ENCODE measurements at regions not wholly inside any gene's neighbourhood (a gene's known extent, or its start where the extent isn't known, plus 50 kb on each side); places are given as distances from the start of the nearest gene placed in this dataset.

DNA sequence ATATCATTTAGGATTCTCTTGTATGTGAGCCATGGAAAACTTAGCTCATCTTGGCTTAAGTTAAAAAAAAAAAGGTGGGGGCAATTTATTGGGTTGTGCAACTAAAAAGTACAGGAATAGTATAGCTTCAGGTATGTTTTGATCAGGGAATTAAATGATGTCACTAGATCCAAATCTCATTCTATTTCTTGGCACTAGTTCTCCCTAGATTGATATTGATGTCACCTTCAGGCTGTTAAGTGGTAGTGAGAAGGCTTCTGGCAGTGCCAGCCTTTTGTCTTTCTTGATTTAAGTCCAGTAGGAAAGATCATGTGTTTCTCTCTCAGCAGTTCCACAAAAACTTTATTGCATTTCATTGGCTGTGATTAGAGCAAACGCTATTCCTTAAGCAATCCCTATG lies 65.0 kb upstream of the ZBED5 start:
- no peak for DNase-seq

DNA sequence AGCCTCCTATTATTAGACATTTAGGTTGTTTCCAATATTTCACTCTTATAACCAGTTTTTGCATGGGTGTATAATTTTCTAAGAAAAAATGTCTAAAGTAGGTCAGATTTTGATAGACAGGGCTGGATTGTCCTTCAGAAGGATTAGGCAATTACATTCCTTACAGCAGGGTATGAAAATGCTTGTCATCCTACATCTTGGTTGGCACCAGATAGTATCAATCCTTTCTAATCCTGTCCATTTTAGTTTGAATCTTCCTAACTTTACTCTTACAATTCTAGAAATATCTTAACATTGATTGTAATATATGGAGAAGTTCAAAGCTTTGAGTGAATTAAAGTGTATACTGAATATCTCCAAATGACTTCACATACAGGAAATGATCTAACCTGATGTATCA lies 63.0 kb upstream of the ZBED5 start:
- no peak for DNase-seq

DNA sequence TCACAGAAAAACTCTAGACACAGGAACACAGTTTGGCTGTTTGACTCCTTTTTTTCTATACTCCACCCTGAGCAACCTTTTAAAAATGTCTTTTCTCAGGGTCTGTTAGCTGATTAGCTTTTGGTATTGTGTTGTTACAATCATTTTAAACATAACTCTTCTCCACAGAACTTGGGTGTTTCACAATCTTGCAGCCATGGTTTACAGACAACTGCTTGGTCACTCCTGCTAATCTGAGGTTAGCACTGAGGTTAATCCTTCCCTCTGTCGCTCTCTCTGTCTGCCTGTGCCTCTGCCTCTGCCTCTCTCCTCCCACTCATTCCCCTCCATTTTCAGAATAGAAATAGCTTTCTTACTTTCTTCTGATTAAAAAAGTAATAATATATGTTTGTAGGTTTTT lies 62.4 kb upstream of the ZBED5 start:
- no peak for DNase-seq

DNA sequence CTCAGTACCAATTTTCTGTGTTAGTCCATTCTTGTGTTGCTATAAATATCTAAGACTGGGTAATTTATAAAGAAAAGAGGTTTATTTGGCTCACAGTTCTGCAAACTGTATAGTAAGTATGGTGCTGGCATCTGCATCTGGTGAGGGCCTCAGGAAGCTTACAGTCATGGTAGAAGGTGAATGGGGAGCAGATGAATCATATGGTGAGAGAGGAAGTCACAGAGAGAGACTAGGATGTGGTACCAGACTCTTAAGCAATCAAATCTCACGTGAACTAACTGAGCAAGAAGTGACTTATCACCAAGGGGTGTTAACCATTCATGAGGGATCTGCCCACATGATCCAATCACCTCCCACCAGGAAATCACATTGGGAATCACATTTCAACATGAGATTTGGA lies 60.8 kb upstream of the ZBED5 start:
- no peak for DNase-seq

DNA sequence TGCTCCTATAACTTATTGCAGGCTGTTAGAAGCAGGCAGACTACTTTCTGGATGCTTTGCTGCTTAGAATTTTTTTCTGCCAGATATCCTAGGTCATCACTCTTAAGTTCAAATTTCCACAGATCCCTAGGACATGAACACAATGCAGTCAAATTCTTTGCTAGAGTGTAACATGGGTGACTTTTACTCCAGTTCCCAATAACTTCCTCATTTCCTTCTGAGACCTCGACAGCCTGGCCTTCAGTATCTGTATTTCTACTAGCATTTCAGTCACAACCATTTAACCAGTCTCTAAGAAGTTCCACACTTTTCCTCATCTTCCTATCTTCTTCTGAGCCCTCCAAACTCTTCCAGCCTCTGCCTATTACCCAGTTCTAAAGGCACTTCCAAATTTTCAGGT lies 60.4 kb upstream of the ZBED5 start:
- DNase-seq: no peak

DNA sequence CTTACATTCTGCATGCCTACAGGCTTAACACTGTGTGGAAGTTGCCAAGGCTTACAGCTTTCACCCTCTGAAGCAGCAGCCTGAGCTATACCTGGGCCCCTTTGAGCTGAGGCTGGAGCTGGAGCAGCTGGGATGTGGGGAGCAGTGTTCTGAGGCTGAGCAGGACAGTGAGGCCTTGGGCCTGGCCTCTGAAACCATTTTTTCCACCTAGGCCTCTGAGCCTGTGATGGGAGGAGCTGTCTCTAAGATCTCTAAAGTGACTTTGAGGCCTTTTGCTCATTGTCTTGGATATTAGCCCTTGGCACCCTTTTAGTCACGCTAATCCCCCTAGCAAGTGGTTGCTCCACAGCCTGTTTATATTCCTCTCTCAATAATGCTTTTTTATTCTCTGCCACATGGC lies 59.9 kb upstream of the ZBED5 start:
- DNase-seq: no peak

DNA sequence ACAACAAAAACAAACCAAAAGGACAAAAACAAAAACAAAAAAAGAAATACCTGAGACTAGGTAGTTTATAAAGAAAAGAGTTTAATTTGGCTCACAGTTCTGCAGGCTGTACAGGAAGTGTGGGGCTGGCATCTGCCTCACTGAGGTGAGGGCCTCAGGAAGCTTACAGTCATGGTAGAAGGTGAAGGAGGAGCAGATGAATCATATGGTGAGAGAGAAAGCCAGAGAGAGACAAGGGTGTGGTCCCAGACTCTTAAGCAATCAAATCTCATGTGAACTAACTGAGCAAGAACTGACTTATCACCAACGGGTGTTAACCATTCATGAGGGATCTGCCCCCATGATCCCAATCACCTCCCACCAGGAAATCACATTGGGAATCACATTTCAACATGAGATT lies 58.8 kb upstream of the ZBED5 start:
- DNase-seq: no peak

DNA sequence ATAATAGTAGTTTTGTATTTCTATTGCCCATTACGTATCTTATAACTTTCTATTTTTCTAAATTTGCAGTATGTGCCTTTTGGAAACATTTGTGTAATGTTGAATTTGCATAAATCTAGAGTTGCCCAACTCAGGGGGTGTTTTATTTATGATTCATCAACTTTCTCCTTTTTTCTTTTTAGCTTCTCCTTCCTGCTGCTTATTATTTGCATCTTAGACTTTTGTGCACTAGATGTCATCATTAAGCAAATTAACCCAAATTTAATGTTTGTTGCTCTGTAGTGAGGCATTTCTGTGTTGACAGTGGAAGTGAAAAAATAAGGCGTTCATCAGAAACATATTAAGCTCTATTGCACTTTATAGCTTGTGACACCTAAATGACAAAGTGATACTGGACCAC lies 56.2 kb upstream of the ZBED5 start:
- no peak for DNase-seq

DNA sequence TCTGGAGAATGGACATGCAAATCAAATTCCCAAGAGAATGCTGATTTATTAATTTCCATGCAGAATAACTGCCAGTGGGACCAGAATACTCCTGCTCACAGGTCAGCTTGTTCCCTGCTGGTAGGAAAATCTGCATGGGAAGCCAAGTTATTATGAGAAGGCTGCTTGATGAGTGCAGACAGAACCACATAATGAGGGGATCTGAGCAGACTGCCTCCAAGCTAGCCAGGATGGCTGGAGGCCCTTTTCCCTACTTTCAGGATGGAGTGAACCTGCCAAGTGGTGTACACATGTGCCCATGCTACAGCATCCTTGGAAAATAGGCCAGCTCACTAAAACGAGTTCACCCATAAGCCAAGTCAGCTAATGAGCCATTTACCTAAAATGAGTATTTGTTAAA lies 55.2 kb upstream of the ZBED5 start:
- no peak for DNase-seq

DNA sequence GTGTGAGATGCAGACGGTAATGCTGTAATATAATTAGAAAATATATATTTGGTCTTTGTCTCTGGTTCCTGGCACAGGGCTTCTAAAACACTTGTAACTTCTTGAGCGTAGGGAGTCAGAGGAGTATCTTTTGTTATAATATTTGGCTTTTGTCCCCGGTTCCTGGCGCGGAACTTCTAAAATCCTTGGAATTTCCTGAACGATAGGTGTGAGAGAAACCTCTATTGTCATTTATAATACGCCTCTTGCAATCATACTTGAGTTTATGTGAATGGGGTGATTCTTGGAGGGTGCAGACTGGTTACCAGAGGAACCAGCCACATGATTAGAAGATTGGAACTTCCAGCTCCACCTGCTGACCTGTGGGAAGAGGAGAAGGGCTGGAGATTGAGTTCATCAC lies 54.1 kb upstream of the ZBED5 start:
- no peak for DNase-seq

DNA sequence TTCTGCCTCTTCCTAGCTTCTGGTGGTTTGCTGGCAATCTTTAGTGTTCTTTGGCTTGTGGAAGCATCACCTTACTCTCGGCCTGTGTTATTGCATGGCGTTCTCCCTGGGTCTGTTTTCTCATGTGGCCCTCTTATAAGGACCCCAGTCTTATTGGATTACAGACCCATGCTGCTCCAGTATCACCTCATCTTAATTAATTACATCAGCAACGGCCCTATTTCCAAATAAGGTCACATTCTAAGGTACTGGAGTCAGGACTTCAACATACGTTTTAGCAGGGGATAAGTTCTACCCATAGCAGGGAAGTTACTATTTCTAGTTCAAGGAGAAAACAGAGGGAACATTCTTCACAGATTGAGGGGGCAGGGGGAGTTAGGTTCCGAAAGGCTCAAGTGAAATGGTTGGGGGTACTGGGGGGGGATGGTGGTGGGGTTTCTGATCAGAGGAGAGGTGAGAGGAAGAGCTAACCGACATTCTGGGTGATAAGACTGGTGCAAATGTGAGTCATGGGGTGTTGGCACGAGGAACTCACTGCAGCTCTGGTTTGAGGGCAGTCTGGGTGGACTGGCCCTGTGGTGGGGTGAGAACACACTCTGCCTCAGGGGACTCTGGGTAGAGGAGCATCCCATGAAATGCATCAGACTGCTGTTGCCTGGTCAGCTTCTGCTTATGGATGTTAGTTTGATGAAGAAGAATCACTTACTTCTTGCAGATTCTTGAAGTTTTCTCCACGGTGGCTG lies 51.5 kb upstream of the ZBED5 start:
- DNase-seq: no peak

DNA sequence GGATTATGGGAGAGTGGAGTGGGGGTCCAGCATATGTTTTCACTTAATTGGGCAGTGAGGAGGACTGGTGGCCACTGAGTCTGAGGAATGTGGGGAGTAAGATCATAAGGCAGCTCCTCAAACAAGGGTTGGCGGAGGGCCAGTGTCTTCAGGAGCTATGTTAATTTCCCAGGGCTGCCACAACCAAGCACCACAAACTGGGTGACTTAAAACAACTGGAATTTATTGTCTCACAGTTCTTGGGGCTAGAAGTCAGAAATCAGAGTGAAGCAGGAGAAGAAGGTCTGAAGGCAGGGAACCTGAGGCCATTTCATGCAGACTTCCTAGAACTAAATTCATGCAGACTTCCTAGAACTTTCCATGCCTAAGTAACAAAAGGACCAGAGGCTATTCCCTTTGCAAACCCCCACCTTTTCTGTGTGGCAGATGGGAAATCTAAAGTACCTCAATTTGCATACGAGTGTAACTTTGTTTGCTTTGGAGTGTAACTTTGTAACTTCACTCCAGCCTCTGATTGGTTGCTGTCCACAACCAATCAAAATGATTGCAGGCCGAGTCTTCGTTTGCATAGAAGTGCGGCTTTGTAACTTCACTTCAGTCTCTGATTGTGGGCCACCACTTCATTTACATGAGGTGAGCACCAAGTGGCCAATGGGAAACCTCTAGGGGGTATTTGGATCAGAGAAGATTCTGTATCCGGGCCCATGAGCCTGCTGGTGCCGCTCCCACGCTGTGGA lies 50.5 kb upstream of the ZBED5 start:
- no peak for DNase-seq

All from NCI-H774 (cell line).